HEK293T (cell line): ENCODE measurements at regions not wholly inside any gene's neighbourhood (a gene's known extent, or its start where the extent isn't known, plus 50 kb on each side); places are given as distances from the start of the nearest gene placed in this dataset.

ENCODE experiments used
- BHLHE40 ChIP-seq: fragments of 450-650 bp; IDR thresholded peaks from 2 replicates; pipeline ENCODE4 v1.6.1; 2016; ENCODE audit warnings: mild to moderate bottlenecking, moderate library complexity, borderline replicate concordance
- CTBP1 ChIP-seq: fragments of 450-650 bp; IDR thresholded peaks from 2 replicates; pipeline ENCODE4 v1.6.1; 2016; ENCODE audit warnings: borderline replicate concordance
- FOXK2 ChIP-seq: fragments of 450-650 bp; IDR thresholded peaks from 2 replicates; pipeline ENCODE4 v1.6.1; 2016; ENCODE audit warnings: mild to moderate bottlenecking
- HDGF ChIP-seq: fragments of 450-650 bp; IDR thresholded peaks from 2 replicates; pipeline ENCODE4 v1.6.1; 2017; ENCODE audit warnings: antibody characterized with exemption, borderline replicate concordance
- LEF1 ChIP-seq: fragments of 450-650 bp; IDR thresholded peaks from 2 replicates; pipeline ENCODE4 v1.6.1; 2017; ENCODE audit warnings: mild to moderate bottlenecking, borderline replicate concordance
- SP1 ChIP-seq: fragments of 450-650 bp; IDR thresholded peaks from 2 replicates; pipeline ENCODE4 v1.6.1; 2017
- TARDBP ChIP-seq: fragments of 450-650 bp; IDR thresholded peaks from 2 replicates; pipeline ENCODE4 v1.6.1; 2016

DNA sequence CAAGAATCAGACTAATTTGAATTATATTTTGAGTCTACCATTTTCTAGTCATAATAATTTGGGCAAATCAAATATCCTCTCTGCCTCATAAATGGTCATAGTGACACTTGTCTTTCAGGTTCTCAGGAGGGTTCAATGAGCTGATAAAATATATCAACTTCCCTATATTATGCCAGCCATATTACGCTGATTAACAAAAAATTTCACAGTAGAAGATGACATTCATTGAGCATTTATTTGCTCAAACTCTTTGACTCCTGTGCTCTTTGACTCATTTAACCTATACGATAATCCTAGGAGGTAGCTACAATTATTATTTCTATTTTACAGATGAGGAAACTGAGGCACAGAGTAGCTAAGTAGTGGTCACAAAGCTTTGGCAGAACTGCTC, 60.0 kb upstream of the CCDC91 start:
- TF ChIP-seq BHLHE40: no peak
- no peak for TF ChIP-seq SP1
- TF ChIP-seq HDGF: no peak
- TF ChIP-seq TARDBP: no peak
- no peak for TF ChIP-seq LEF1
- no peak for TF ChIP-seq CTBP1
- no peak for TF ChIP-seq FOXK2
